Epithelial cell of proximal tubule (primary cell): ENCODE measurements at regions not wholly inside any gene's neighbourhood (a gene's known extent, or its start where the extent isn't known, plus 50 kb on each side); places are given as distances from the start of the nearest gene placed in this dataset.
A peak's percentile ranks its signal among the peaks of the same experiment; 100 is the strongest.
"Not testable (repeated sequence)": the region's sequence is repeated elsewhere in the genome, so short reads cannot be mapped to it uniquely, and the experiment has no call there.

Source experiments
- DNase-seq: peaks from one replicate; pipeline ENCODE4 v3.0.0-alpha.2; 2011; ENCODE audit warnings: low read depth
- H3K4me3 ChIP-seq: 2 replicates; pipeline ENCODE4 v1.5.1; 2011; ENCODE audit warnings: low read depth, mild to moderate bottlenecking, low read length
- CTCF ChIP-seq: conservative IDR thresholded peaks from 2 replicates; pipeline ENCODE4 v1.5.1; 2012; ENCODE audit warnings: low read depth, mild to moderate bottlenecking, low read length

- TF ChIP-seq CTCF, result no peak
- no peak overlapping the region for H3K4me3 ChIP-seq
- no peak for DNase-seq
These were observed 267.1 kb downstream of the PAPSS1 start for GRCh38 chr4:107452717-107453630.

GRCh38 chr4:107449611-107450369, 270.2 kb downstream of the PAPSS1 start:
- no peak overlapping the region for H3K4me3 ChIP-seq
- no peak for TF ChIP-seq CTCF
- DNase-seq, result no peak

GRCh38 chr4:107442538-107443111, 277.4 kb downstream of the PAPSS1 start:
- H3K4me3 ChIP-seq, result no peak overlapping the region
- TF ChIP-seq CTCF, result no peak
- DNase-seq, result no peak

- no peak overlapping the region for H3K4me3 ChIP-seq
- TF ChIP-seq CTCF, result no peak
- no peak for DNase-seq
These were observed 280.6 kb downstream of the PAPSS1 start for GRCh38 chr4:107439401-107439800.

GRCh38 chr4:107436471-107436870, 283.6 kb downstream of the PAPSS1 start:
- H3K4me3 ChIP-seq, DNase-seq: not testable (repeated sequence)

GRCh38 chr4:107432451-107432850, 287.6 kb downstream of the PAPSS1 start:
- DNase-seq, result no peak
- no peak for TF ChIP-seq CTCF
- no peak overlapping the region for H3K4me3 ChIP-seq

GRCh38 chr4:107423677-107424405, 296.2 kb downstream of the PAPSS1 start:
- no peak overlapping the region for H3K4me3 ChIP-seq
- DNase-seq, result no peak
- no peak for TF ChIP-seq CTCF

- peak; percentile 16 for DNase-seq
- not testable (repeated sequence) for H3K4me3 ChIP-seq
These were observed 300.5 kb downstream of the PAPSS1 start for GRCh38 chr4:107419536-107419935.
